Sigmoid colon (tissue), 4 donors: ENCODE measurements at regions not wholly inside any gene's neighbourhood (a gene's known extent, or its start where the extent isn't known, plus 50 kb on each side); places are given as distances from the start of the nearest gene placed in this dataset.

Experiments
- CTCF ChIP-seq, 4 experiments: fragments of 450-650 bp in 3 of 4; fragments of 200-600 bp in 1 of 4; IDR thresholded peaks; one replicate each; pipeline ENCODE4 v1.5.1; 2016 to 2019; ENCODE audit warnings: antibody characterized with exemption in 4 of 4, mild to moderate bottlenecking in 3 of 4, moderate library complexity in 2 of 4
- POLR2AphosphoS5 ChIP-seq, 4 donors: sonication (generic); formaldehyde crosslinking; IDR thresholded peaks; one replicate each; pipeline ENCODE4 v1.6.1; 2017; ENCODE audit warnings: antibody characterized with exemption in 4 of 4

GRCh38 chrY:8063973-8064372, 1152.4 kb upstream of the AMELY start:
- no peak for TF ChIP-seq CTCF (IDR thresholded peaks at IDR 0.05)
- no peak for TF ChIP-seq POLR2AphosphoS5 (IDR thresholded peaks at IDR 0.05)
